NCI-H1048 (cell line): ENCODE measurements at regions not wholly inside any gene's neighbourhood (a gene's known extent, or its start where the extent isn't known, plus 50 kb on each side); places are given as distances from the start of the nearest gene placed in this dataset.
"Not testable (repeated sequence)": the region's sequence is repeated elsewhere in the genome, so short reads cannot be mapped to it uniquely, and the experiment has no call there.

Experiments
- DNase-seq: peaks from one replicate; lab custom pipeline; 2025; lab: John Stamatoyannopoulos, UW

- DNase-seq = no peak
Measured at GRCh38 chr4:43619219-43619618, 726.7 kb downstream of the GRXCR1 start.

- DNase-seq = not testable (repeated sequence)
Measured at GRCh38 chr4:43637893-43638292, 745.4 kb downstream of the GRXCR1 start.

- DNase-seq = no peak
Measured at GRCh38 chr4:43651991-43652390, 759.5 kb downstream of the GRXCR1 start.

GRCh38 chr4:43659547-43659946 lies 767.0 kb downstream of the GRXCR1 start:
- DNase-seq = not testable (repeated sequence)

GRCh38 chr4:43672265-43672885 lies 776.2 kb downstream of the KCTD8 start:
- DNase-seq = not testable (repeated sequence)

GRCh38 chr4:43680421-43680820 lies 768.2 kb downstream of the KCTD8 start:
- no peak for DNase-seq

GRCh38 chr4:43682551-43682950 lies 766.1 kb downstream of the KCTD8 start:
- DNase-seq = no peak

- no peak for DNase-seq
Measured at GRCh38 chr4:43690116-43690515, 758.5 kb downstream of the KCTD8 start.

- DNase-seq = no peak
Measured at GRCh38 chr4:43693876-43694275, 754.7 kb downstream of the KCTD8 start.

- DNase-seq = no peak
Measured at GRCh38 chr4:43709443-43709842, 739.2 kb downstream of the KCTD8 start.

- DNase-seq = no peak
Measured at GRCh38 chr4:43716721-43717395, 731.8 kb downstream of the KCTD8 start.

GRCh38 chr4:43718369-43718768 lies 730.2 kb downstream of the KCTD8 start:
- no peak for DNase-seq

- no peak for DNase-seq
Measured at GRCh38 chr4:43732829-43733426, 715.7 kb downstream of the KCTD8 start.

- DNase-seq = no peak
Measured at GRCh38 chr4:43742083-43742482, 706.5 kb downstream of the KCTD8 start.

- DNase-seq = no peak
Measured at GRCh38 chr4:43754566-43754965, 694.0 kb downstream of the KCTD8 start.

- DNase-seq = no peak
Measured at GRCh38 chr4:43757147-43757546, 691.5 kb downstream of the KCTD8 start.

GRCh38 chr4:43758836-43759235 lies 689.8 kb downstream of the KCTD8 start:
- no peak for DNase-seq

- DNase-seq = no peak
Measured at GRCh38 chr4:43763029-43763610, 685.5 kb downstream of the KCTD8 start.

- DNase-seq = no peak
Measured at GRCh38 chr4:43765514-43765913, 683.1 kb downstream of the KCTD8 start.

GRCh38 chr4:43766648-43767047 lies 682.0 kb downstream of the KCTD8 start:
- DNase-seq = no peak

GRCh38 chr4:43776371-43776770 lies 672.2 kb downstream of the KCTD8 start:
- DNase-seq = no peak

- no peak for DNase-seq
Measured at GRCh38 chr4:43778187-43778915, 670.3 kb downstream of the KCTD8 start.
